ENCODE measurements at regions not wholly inside any gene's neighbourhood (a gene's known extent, or its start where the extent isn't known, plus 50 kb on each side); places are given as distances from the start of the nearest gene placed in this dataset.
A peak's percentile ranks its signal among the peaks of the same experiment; 100 is the strongest.
"Not testable (repeated sequence)": the region's sequence is repeated elsewhere in the genome, so short reads cannot be mapped to it uniquely, and the experiment has no call there.

DNA sequence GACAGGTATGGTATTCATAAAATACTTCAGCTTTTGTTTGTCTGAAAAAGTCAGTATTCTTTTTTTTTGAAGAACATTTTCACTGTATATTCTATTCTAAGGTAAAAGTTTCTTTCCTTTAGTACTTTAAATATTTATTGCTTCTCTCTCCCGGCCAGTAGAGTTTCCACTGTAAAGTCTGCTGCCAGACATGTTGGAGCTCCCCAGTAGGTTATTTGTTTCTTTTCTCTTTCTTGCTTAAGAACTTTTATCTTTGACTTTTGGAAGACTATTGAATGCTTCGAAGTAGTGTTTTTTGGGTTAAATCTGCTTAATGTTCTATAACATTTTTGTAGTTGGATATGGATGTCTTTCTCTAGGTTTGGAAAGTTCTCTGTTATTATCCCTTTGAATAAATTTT, 1613.3 kb downstream of the SPATA31A7 start:
- peaks cover 50 to 62% of the 10 kb centered on the region in 2 donors for H3K27me3 Mint-ChIP-seq

DNA sequence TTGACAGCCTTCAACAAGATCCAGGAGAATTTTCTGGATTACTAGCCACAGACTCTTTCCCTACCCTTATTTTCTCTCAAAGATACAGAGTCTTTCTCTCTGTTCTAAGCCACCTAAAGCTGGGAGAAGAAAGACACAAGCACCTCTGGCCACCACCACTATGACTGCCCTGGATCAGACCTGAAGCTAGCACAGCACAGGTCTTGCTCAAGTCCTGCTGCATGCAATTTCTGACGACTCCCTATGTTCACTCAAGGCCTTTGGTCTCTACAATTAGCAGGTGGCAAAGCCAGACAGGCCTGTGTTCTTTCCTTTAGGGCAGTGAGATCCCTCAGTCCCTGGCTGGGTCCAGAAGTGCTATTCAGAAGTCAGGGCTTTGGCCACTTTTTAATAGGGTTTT, 1614.5 kb downstream of the SPATA31A7 start:
- H3K9me3 ChIP-seq (ENCODE audit: control insufficient read depth in 1 of 2, low read length in 2 of 2); H3K4me3 ChIP-seq (ENCODE audit: low read length in 2 of 2); H3K4me3 Mint-ChIP-seq; H3K27ac Mint-ChIP-seq; H3K36me3 Mint-ChIP-seq; H3K36me3 ChIP-seq (ENCODE audit: insufficient read depth, low read length); POLR2A ChIA-PET (ENCODE audit: partially characterized antibody); intact Hi-C loops (cut with micrococcal nuclease); H3K27ac ChIP-seq (ENCODE audit: low read depth, low read length); CTCF ChIA-PET (ENCODE audit: partially characterized antibody): not testable (repeated sequence)
- peaks cover 12% of the 10 kb centered on the region for H3K4me1 ChIP-seq (ENCODE audit: insufficient read depth, low read length)
- peaks cover 10% of the 10 kb centered on the region for H3K27me3 ChIP-seq (ENCODE audit: insufficient read depth, low read length)
- Mint-ChIP-seq H3K4me1 (peaks cover 18 to 37% (median 24%) of the 10 kb centered on the region in 4 donors), H3K9me3 (peaks cover 2 to 21% (median 9%) of the 10 kb centered on the region in 8 donors), H3K27me3 (peaks cover 47 to 61% of the 10 kb centered on the region in 2 donors)
- DNase-seq: peak in 1 of 5 donors; percentile 25

More for the DNA sequence above, 1613.3 kb downstream of the SPATA31A7 start:
- H3K36me3 ChIP-seq (ENCODE audit: insufficient read depth, low read length); H3K9me3 ChIP-seq (ENCODE audit: control insufficient read depth in 1 of 2, low read length in 2 of 2); intact Hi-C loops (cut with micrococcal nuclease); POLR2A ChIA-PET (ENCODE audit: partially characterized antibody); H3K4me3 ChIP-seq (ENCODE audit: low read length in 2 of 2); H3K36me3 Mint-ChIP-seq; CTCF ChIA-PET (ENCODE audit: partially characterized antibody); DNase-seq; H3K27ac ChIP-seq (ENCODE audit: low read depth, low read length); H3K27ac Mint-ChIP-seq: not testable (repeated sequence)
- Mint-ChIP-seq H3K9me3 (peaks cover 2 to 22% (median 10%) of the 10 kb centered on the region in 8 donors), H3K4me1 (peaks cover 24 to 43% (median 31%) of the 10 kb centered on the region in 4 donors), H3K4me3 (peak overlapping the region; percentile 3 to 69 (median 44))
- Histone ChIP-seq H3K27me3 (ENCODE audit: insufficient read depth, low read length) (peaks cover 13% of the 10 kb centered on the region), H3K4me1 (ENCODE audit: insufficient read depth, low read length) (peaks cover 19% of the 10 kb centered on the region)

DNA sequence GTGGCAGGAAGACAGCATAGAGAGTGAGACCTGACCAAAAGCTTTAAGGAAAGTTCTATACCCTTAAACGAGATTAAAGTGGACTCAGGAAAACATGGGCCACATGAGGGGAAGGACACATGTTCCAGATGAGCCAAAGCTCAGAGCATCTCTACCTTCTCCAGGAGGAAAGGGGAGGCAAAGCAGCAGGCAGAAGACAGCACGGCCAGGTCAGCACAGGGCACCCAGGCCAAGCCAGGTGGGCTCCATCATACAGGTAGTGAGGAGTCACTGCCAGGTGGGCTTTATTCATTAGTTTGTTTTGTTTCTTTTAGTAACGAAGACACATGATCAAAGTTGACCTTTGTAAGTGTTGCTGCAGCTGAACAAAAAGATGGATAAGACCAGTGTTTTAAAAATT, 1617.6 kb downstream of the SPATA31A7 start:
- Mint-ChIP-seq H3K4me1 (peaks cover 2 to 10% (median 6%) of the 10 kb centered on the region in 4 donors), H3K9me3 (peaks cover 2 to 12% (median 8%) of the 10 kb centered on the region in 8 donors), H3K27me3 (peaks cover 32 to 42% of the 10 kb centered on the region in 2 donors)
- intact Hi-C loops (cut with micrococcal nuclease); CTCF ChIA-PET (ENCODE audit: partially characterized antibody); H3K4me1 ChIP-seq (ENCODE audit: insufficient read depth, low read length); H3K36me3 ChIP-seq (ENCODE audit: insufficient read depth, low read length); POLR2A ChIA-PET (ENCODE audit: partially characterized antibody); H3K27me3 ChIP-seq (ENCODE audit: insufficient read depth, low read length); H3K9me3 ChIP-seq (ENCODE audit: control insufficient read depth in 1 of 2, low read length in 2 of 2); H3K27ac Mint-ChIP-seq; H3K36me3 Mint-ChIP-seq; H3K4me3 Mint-ChIP-seq; H3K27ac ChIP-seq (ENCODE audit: low read depth, low read length); H3K4me3 ChIP-seq (ENCODE audit: low read length in 2 of 2): not testable (repeated sequence)
- DNase-seq: peak in 1 of 5 donors; percentile 36

DNA sequence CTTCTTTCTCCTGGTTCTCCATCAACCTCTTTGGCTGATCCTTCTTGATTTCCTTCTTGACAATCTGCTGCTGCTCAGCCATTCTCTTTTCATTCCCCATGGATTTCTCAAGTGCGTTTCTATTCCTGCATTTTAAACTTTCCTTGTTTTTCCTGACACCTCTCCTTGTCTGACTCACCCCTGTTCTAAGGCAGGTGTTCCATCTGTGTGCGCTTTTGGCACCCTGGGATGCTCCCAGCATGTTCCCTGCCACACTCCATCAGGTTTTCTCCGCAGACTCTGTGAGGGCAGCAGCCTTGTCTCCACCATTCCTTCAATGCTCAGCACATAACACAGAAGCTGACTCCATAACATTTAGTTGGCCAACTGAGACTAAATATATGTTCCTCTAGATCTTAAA, 1618.2 kb downstream of the SPATA31A7 start:
- H3K27me3 Mint-ChIP-seq: peaks cover 34 to 42% of the 10 kb centered on the region in 2 donors
- H3K9me3 Mint-ChIP-seq: peaks cover under 1 to 12% (median 8%) of the 10 kb centered on the region in 8 donors
- CTCF ChIA-PET (ENCODE audit: partially characterized antibody); H3K36me3 Mint-ChIP-seq; H3K27ac ChIP-seq (ENCODE audit: low read depth, low read length); H3K4me1 ChIP-seq (ENCODE audit: insufficient read depth, low read length); H3K4me3 Mint-ChIP-seq; DNase-seq; intact Hi-C loops (cut with micrococcal nuclease); H3K27me3 ChIP-seq (ENCODE audit: insufficient read depth, low read length); H3K36me3 ChIP-seq (ENCODE audit: insufficient read depth, low read length); H3K4me3 ChIP-seq (ENCODE audit: low read length in 2 of 2); POLR2A ChIA-PET (ENCODE audit: partially characterized antibody); H3K4me1 Mint-ChIP-seq; H3K9me3 ChIP-seq (ENCODE audit: control insufficient read depth in 1 of 2, low read length in 2 of 2): not testable (repeated sequence)
- peak overlapping the region in 1 of 7 donors; percentile 2 for H3K27ac Mint-ChIP-seq

DNA sequence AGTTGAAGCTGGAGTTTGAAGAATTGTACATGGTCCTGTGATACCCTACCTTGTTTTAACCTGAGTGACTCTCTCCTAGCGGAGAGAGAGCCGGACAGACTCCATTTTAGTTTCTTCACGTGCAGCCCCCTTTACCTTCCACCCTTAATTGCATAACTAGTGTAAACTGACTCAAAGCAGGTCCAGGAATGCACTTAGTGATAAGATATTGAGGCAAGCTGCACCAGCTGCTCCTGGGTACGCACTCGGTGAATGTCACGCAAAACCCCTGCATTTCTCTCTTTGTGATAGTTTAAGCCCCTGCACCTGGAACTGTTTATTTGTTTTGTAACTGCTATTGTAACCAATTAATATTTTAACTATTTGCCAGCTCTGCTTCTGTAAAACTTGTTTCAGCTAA, 1620.5 kb downstream of the SPATA31A7 start:
- H3K4me1 ChIP-seq (ENCODE audit: insufficient read depth, low read length); POLR2A ChIA-PET (ENCODE audit: partially characterized antibody); H3K27ac Mint-ChIP-seq; DNase-seq; H3K4me3 Mint-ChIP-seq; CTCF ChIA-PET (ENCODE audit: partially characterized antibody); H3K9me3 ChIP-seq (ENCODE audit: control insufficient read depth in 1 of 2, low read length in 2 of 2); H3K27ac ChIP-seq (ENCODE audit: low read depth, low read length); H3K36me3 ChIP-seq (ENCODE audit: insufficient read depth, low read length); H3K36me3 Mint-ChIP-seq; H3K27me3 ChIP-seq (ENCODE audit: insufficient read depth, low read length); intact Hi-C loops (cut with micrococcal nuclease); H3K4me1 Mint-ChIP-seq; H3K4me3 ChIP-seq (ENCODE audit: low read length in 2 of 2): not testable (repeated sequence)
- Mint-ChIP-seq H3K27me3 (peaks cover 27 to 40% of the 10 kb centered on the region in 2 donors), H3K9me3 (peaks cover 0 to 10% (median 9%) of the 10 kb centered on the region in 8 donors)

DNA sequence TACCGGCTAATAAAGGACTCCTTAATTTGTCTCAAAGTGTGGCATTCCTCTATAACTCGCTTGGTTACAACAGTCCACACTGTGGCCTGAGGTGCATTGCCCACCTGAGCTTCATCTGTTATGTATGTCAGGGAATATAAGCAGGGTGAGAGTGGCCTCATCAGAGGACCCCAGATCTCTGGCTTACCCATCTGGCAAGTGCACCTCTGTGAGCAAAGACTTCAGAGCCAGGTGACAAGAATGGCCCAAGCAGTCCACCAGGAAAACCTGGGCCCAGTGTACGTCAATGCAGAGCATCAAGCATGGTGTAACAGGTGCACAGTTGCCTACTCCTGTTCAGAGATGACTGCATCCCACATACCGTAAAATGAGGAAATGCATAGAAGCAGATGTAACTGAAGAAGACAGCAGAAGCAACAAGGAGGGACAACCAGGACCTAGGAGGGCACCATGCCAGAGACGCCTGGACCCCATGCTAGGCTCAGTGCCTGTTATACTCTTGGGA, 1621.0 kb downstream of the SPATA31A7 start:
- H3K4me3 Mint-ChIP-seq; H3K27me3 ChIP-seq (ENCODE audit: insufficient read depth, low read length); DNase-seq; H3K4me3 ChIP-seq (ENCODE audit: low read length in 2 of 2); H3K36me3 ChIP-seq (ENCODE audit: insufficient read depth, low read length); POLR2A ChIA-PET (ENCODE audit: partially characterized antibody); H3K36me3 Mint-ChIP-seq; H3K27ac ChIP-seq (ENCODE audit: low read depth, low read length); H3K9me3 ChIP-seq (ENCODE audit: control insufficient read depth in 1 of 2, low read length in 2 of 2); H3K4me1 Mint-ChIP-seq; CTCF ChIA-PET (ENCODE audit: partially characterized antibody); intact Hi-C loops (cut with micrococcal nuclease); H3K27ac Mint-ChIP-seq; H3K4me1 ChIP-seq (ENCODE audit: insufficient read depth, low read length); H3K9me3 Mint-ChIP-seq: not testable (repeated sequence)
- peaks cover 21 to 36% of the 10 kb centered on the region in 2 donors for H3K27me3 Mint-ChIP-seq

DNA sequence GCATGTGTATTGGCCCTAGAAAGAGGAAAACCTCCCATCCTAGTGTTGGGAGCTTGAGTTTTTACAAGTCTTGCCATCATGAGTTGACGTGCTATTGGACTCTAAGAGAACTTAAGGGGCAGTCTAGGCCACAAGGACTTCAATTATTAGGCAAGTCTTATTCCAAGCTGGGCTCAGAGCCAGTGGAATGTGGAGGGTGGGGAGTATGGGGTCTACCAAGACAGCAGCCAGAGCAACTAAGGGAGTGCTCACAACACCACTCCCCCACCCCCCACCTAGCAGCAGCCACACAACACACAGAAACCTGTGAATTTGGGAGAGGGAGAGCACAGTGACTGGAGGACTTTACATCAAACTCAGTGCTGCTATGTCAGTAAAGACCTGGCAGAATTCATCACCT, 1625.6 kb downstream of the SPATA31A7 start:
- H3K36me3 ChIP-seq (ENCODE audit: insufficient read depth, low read length); H3K9me3 ChIP-seq (ENCODE audit: control insufficient read depth in 1 of 2, low read length in 2 of 2); H3K36me3 Mint-ChIP-seq; H3K27me3 ChIP-seq (ENCODE audit: insufficient read depth, low read length); H3K4me1 Mint-ChIP-seq; CTCF ChIA-PET (ENCODE audit: partially characterized antibody); DNase-seq; H3K27ac ChIP-seq (ENCODE audit: low read depth, low read length); H3K4me1 ChIP-seq (ENCODE audit: insufficient read depth, low read length); H3K4me3 ChIP-seq (ENCODE audit: low read length in 2 of 2); H3K4me3 Mint-ChIP-seq; H3K27ac Mint-ChIP-seq; intact Hi-C loops (cut with micrococcal nuclease); POLR2A ChIA-PET (ENCODE audit: partially characterized antibody): not testable (repeated sequence)
- peaks cover 0 to 16% (median 10%) of the 10 kb centered on the region in 8 donors for H3K9me3 Mint-ChIP-seq
- H3K27me3 Mint-ChIP-seq: peaks cover 17 to 38% of the 10 kb centered on the region in 2 donors

DNA sequence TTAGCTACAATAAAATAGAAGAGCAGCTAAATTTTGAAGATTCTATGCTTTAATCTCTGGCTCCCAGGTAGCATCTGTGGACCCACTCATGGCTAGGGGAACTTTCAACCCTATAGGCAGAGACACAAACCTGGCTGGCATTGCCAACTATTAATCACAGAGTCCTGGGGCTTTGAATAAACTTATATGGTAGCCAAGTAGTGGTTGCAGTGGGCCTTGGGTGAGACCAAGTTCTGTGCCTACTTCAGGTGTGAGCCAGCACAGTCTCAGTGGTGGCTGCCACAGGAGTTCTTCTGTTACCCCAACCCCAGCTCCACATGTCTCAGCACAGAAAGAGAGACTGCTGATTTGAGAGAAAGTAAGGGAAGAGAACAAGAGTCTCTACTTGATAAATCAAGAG, 1626.5 kb downstream of the SPATA31A7 start:
- POLR2A ChIA-PET (ENCODE audit: partially characterized antibody); H3K4me1 ChIP-seq (ENCODE audit: insufficient read depth, low read length); H3K27ac Mint-ChIP-seq; intact Hi-C loops (cut with micrococcal nuclease); H3K27me3 ChIP-seq (ENCODE audit: insufficient read depth, low read length); H3K36me3 Mint-ChIP-seq; H3K9me3 ChIP-seq (ENCODE audit: control insufficient read depth in 1 of 2, low read length in 2 of 2); H3K4me3 ChIP-seq (ENCODE audit: low read length in 2 of 2); H3K4me3 Mint-ChIP-seq; H3K36me3 ChIP-seq (ENCODE audit: insufficient read depth, low read length); H3K4me1 Mint-ChIP-seq; H3K27ac ChIP-seq (ENCODE audit: low read depth, low read length); CTCF ChIA-PET (ENCODE audit: partially characterized antibody): not testable (repeated sequence)
- peak in 1 of 5 donors; percentile 24 for DNase-seq
- Mint-ChIP-seq H3K9me3 (peaks cover 0 to 16% (median 9%) of the 10 kb centered on the region in 8 donors), H3K27me3 (peaks cover 17 to 35% of the 10 kb centered on the region in 2 donors)

All from CD4-positive, alpha-beta memory T cell (primary cell).